ENCODE measurements at regions not wholly inside any gene's neighbourhood (a gene's known extent, or its start where the extent isn't known, plus 50 kb on each side); places are given as distances from the start of the nearest gene placed in this dataset.
"Not testable (repeated sequence)": the region's sequence is repeated elsewhere in the genome, so short reads cannot be mapped to it uniquely, and the experiment has no call there.

DNA sequence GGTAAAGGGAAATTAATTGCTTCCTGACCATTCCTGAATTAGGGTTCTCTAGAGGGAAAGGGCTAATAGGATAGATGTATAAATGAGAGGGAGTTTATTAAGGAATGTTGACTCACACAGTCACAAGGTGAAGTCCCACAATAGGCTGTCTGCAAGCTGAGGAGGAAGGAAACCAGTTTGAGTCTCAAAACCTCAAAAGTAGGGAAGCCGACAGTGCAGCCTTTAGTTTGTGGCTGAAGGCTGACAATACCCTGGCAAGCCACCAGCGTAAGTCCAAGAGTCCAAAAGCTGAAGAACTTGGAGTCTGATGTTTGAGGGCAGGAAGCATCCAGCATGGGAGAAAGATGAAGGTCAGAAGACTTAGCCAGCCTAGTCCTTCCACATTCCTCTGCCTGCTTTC, 1340.8 kb downstream of the RPIA start:
- not testable (repeated sequence) for TF ChIP-seq CTCF (IDR thresholded peaks at IDR 0.05; ENCODE audit: poor library complexity); EZH2 (IDR thresholded peaks at IDR 0.05; ENCODE audit: borderline replicate concordance); EZH2phosphoT487 (IDR thresholded peaks at IDR 0.05; ENCODE audit: low read depth, severe bottlenecking, unreplicated experiment)
